GM12878 (cell line): ENCODE measurements at regions not wholly inside any gene's neighbourhood (a gene's known extent, or its start where the extent isn't known, plus 50 kb on each side); places are given as distances from the start of the nearest gene placed in this dataset.

Experiments
- EZH2 ChIP-seq: IDR thresholded peaks from 2 replicates; pipeline ENCODE4 v1.6.1; 2012; ENCODE audit warnings: low read depth, mild to moderate bottlenecking, control low read depth, inconsistent platforms, low read length, borderline replicate concordance; ENCODE audit not compliant: control insufficient read depth
- POLR2AphosphoS5 ChIP-seq: IDR thresholded peaks from 2 replicates; pipeline ENCODE4 v1.6.1; 2011; ENCODE audit warnings: mild to moderate bottlenecking, low read length, inconsistent platforms
- RFX5 ChIP-seq: IDR thresholded peaks from 2 replicates; pipeline ENCODE4 v1.6.1; 2011; ENCODE audit warnings: low read depth, low read length, improper control_type of control experiment
- SP1 ChIP-seq: IDR thresholded peaks from one replicate; pipeline ENCODE4 v1.6.1; 2011; ENCODE audit warnings: low read depth, low read length
- TCF3 ChIP-seq: IDR thresholded peaks from 2 replicates; pipeline ENCODE4 v1.6.1; 2012; ENCODE audit warnings: low read depth, mild to moderate bottlenecking, low read length, borderline replicate concordance; ENCODE audit not compliant: insufficient read depth
- YY1 ChIP-seq: IDR thresholded peaks from 2 replicates; pipeline ENCODE4 v1.6.1; 2011; ENCODE audit warnings: low read depth, mild to moderate bottlenecking, low read length
- ZNF274 ChIP-seq: IDR thresholded peaks from one replicate; pipeline ENCODE4 v1.8.0; 2011; ENCODE audit not compliant: insufficient read length, insufficient read depth
- TF ChIP-seq, protein P1 (sequence below): fragments of 450-650 bp; IDR thresholded peaks from 2 replicates; pipeline ENCODE4 v1.6.1; 2017; ENCODE audit warnings: mild to moderate bottlenecking
- TF ChIP-seq, protein P2 (sequence below), 3 experiments: IDR thresholded peaks in 2 of 3; conservative IDR thresholded peaks in 1 of 3; 2 replicates each; pipeline ENCODE4 v1.5.1; 2011; ENCODE audit warnings: low read depth in 3 of 3, low read length in 3 of 3, mild to moderate bottlenecking in 3 of 3, control low read depth in 2 of 3, moderate library complexity in 2 of 3, inconsistent platforms in 1 of 3, mixed read lengths in 1 of 3; ENCODE audit not compliant: control insufficient read depth in 2 of 3, insufficient read depth in 1 of 3; ENCODE audit errors: extremely low read depth in 1 of 3

DNA sequence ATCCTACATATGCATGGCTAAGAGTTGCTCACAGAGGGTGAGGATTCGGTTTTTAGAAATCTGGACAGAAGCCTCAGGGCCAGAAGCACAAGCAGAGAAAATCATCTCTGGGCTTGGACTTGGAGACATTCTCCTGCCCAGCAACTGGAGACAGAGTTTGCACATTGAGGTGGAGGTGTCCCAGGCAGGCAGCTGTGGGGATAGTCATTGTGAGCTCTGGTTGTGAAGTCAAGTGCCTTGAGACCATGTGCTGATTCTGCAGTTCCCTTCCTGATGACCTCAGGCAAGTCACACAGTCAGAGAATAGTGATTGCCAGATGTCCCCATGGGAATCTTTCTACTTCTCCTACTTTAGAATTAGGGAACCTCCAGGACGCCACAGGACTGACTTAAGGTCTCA, 108.4 kb upstream of the LDAH start:
- no peak for TF ChIP-seq SP1
- no peak for TF ChIP-seq POLR2AphosphoS5
- TF ChIP-seq, protein P1, sequence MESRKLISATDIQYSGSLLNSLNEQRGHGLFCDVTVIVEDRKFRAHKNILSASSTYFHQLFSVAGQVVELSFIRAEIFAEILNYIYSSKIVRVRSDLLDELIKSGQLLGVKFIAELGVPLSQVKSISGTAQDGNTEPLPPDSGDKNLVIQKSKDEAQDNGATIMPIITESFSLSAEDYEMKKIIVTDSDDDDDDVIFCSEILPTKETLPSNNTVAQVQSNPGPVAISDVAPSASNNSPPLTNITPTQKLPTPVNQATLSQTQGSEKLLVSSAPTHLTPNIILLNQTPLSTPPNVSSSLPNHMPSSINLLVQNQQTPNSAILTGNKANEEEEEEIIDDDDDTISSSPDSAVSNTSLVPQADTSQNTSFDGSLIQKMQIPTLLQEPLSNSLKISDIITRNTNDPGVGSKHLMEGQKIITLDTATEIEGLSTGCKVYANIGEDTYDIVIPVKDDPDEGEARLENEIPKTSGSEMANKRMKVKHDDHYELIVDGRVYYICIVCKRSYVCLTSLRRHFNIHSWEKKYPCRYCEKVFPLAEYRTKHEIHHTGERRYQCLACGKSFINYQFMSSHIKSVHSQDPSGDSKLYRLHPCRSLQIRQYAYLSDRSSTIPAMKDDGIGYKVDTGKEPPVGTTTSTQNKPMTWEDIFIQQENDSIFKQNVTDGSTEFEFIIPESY, result no peak
- no peak for TF ChIP-seq YY1
- TF ChIP-seq EZH2, result no peak
- TF ChIP-seq ZNF274, result no peak
- TF ChIP-seq, protein P2, sequence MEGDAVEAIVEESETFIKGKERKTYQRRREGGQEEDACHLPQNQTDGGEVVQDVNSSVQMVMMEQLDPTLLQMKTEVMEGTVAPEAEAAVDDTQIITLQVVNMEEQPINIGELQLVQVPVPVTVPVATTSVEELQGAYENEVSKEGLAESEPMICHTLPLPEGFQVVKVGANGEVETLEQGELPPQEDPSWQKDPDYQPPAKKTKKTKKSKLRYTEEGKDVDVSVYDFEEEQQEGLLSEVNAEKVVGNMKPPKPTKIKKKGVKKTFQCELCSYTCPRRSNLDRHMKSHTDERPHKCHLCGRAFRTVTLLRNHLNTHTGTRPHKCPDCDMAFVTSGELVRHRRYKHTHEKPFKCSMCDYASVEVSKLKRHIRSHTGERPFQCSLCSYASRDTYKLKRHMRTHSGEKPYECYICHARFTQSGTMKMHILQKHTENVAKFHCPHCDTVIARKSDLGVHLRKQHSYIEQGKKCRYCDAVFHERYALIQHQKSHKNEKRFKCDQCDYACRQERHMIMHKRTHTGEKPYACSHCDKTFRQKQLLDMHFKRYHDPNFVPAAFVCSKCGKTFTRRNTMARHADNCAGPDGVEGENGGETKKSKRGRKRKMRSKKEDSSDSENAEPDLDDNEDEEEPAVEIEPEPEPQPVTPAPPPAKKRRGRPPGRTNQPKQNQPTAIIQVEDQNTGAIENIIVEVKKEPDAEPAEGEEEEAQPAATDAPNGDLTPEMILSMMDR (IDR thresholded peaks at IDR 0.05 in 2 of 3, conservative IDR thresholded peaks at IDR 0.05 in 1 of 3; ENCODE audit: control insufficient read depth in 2 of 3, extremely low read depth in 1 of 3, insufficient read depth in 1 of 3, low read depth in 3 of 3, low read length in 3 of 3), result no peak
- no peak for TF ChIP-seq TCF3
- no peak for TF ChIP-seq RFX5
